ENCODE measurements at regions not wholly inside any gene's neighbourhood (a gene's known extent, or its start where the extent isn't known, plus 50 kb on each side); places are given as distances from the start of the nearest gene placed in this dataset.

GRCh38 chr2:56068746-56069145 is 115.0 kb upstream of the CCDC85A start:
- no peak overlapping the region for H3K4me3 ChIP-seq
- H3K36me3 ChIP-seq = no peaks in the 10 kb centered on the region
- DNase-seq (no peak), ATAC-seq (ENCODE audit: low FRiP score in 2 of 2) (no peak)
- no peak overlapping the region for H3K27ac ChIP-seq
- TF ChIP-seq CTCF (IDR thresholded peaks at IDR 0.05) = no peak
- no peak for TF ChIP-seq EP300 (IDR thresholded peaks at IDR 0.05)
- TF ChIP-seq POLR2AphosphoS5 (IDR thresholded peaks at IDR 0.05) = no peak
- no peak for TF ChIP-seq POLR2A (IDR thresholded peaks at IDR 0.05)
- no peaks in the 10 kb centered on the region for H3K4me1 ChIP-seq
- H3K27me3 ChIP-seq = no peaks in the 10 kb centered on the region
- peaks cover 0 to under 1% (median 0%) of the 10 kb centered on the region in 4 donors for H3K9me3 ChIP-seq

- Histone ChIP-seq H3K9me3 (no peaks in the 10 kb centered on the region), H3K4me1 (no peaks in the 10 kb centered on the region), H3K4me3 (no peak overlapping the region), H3K36me3 (no peaks in the 10 kb centered on the region), H3K27ac (no peak overlapping the region), H3K27me3 (no peaks in the 10 kb centered on the region)
- DNase-seq (no peak), ATAC-seq (ENCODE audit: low FRiP score in 2 of 2) (no peak)
- WGBS, 2 donors = 67 to 70% methylated on average over 6 of the region's 6 CpGs
- TF ChIP-seq POLR2AphosphoS5 (IDR thresholded peaks at IDR 0.05) (no peak), POLR2A (IDR thresholded peaks at IDR 0.05) (no peak), EP300 (IDR thresholded peaks at IDR 0.05) (no peak), CTCF (IDR thresholded peaks at IDR 0.05) (no peak)
Observed at GRCh38 chr2:56077359-56077915, 106.4 kb upstream of the CCDC85A start.

GRCh38 chr2:56082665-56083064 is 101.1 kb upstream of the CCDC85A start:
- 70 to 71% methylated on average over 4 of the region's 4 CpGs for WGBS, 2 donors

GRCh38 chr2:56084111-56084901 is 99.5 kb upstream of the CCDC85A start:
- Histone ChIP-seq H3K36me3 (no peaks in the 10 kb centered on the region), H3K4me1 (no peaks in the 10 kb centered on the region), H3K4me3 (no peak overlapping the region), H3K9me3 (no peaks in the 10 kb centered on the region), H3K27ac (no peak overlapping the region), H3K27me3 (no peaks in the 10 kb centered on the region)
- ATAC-seq (ENCODE audit: low FRiP score in 2 of 2) = no peak
- 63 to 67% methylated on average over 5 of the region's 5 CpGs for WGBS, 2 donors
- TF ChIP-seq EP300 (IDR thresholded peaks at IDR 0.05) (no peak), CTCF (IDR thresholded peaks at IDR 0.05) (no peak), POLR2AphosphoS5 (IDR thresholded peaks at IDR 0.05) (no peak), POLR2A (IDR thresholded peaks at IDR 0.05) (no peak)
- DNase-seq = no peak

More at GRCh38 chr2:56082665-56083064, 101.1 kb upstream of the CCDC85A start:
- Histone ChIP-seq H3K4me1 (no peaks in the 10 kb centered on the region), H3K27me3 (no peaks in the 10 kb centered on the region), H3K36me3 (no peaks in the 10 kb centered on the region), H3K4me3 (no peak overlapping the region), H3K9me3 (no peaks in the 10 kb centered on the region), H3K27ac (no peak overlapping the region)
- TF ChIP-seq POLR2A (IDR thresholded peaks at IDR 0.05) (no peak), CTCF (IDR thresholded peaks at IDR 0.05) (no peak), EP300 (IDR thresholded peaks at IDR 0.05) (no peak), POLR2AphosphoS5 (IDR thresholded peaks at IDR 0.05) (no peak)
- DNase-seq = no peak
- ATAC-seq (ENCODE audit: low FRiP score in 2 of 2) = no peak

GRCh38 chr2:56086336-56086735 is 97.5 kb upstream of the CCDC85A start:
- Histone ChIP-seq H3K36me3 (no peaks in the 10 kb centered on the region), H3K4me1 (no peaks in the 10 kb centered on the region), H3K4me3 (no peak overlapping the region), H3K27ac (no peak overlapping the region), H3K9me3 (no peaks in the 10 kb centered on the region), H3K27me3 (no peaks in the 10 kb centered on the region)
- DNase-seq (no peak), ATAC-seq (ENCODE audit: low FRiP score in 2 of 2) (no peak)
- TF ChIP-seq POLR2A (IDR thresholded peaks at IDR 0.05) (no peak), CTCF (IDR thresholded peaks at IDR 0.05) (no peak), EP300 (IDR thresholded peaks at IDR 0.05) (no peak), POLR2AphosphoS5 (IDR thresholded peaks at IDR 0.05) (no peak)
- 75 to 85% methylated on average over 7 of the region's 7 CpGs for WGBS, 2 donors

Data from upper lobe of left lung (tissue), 6 donors.